Ureter (tissue), 1 donor: ENCODE measurements at regions not wholly inside any gene's neighbourhood (a gene's known extent, or its start where the extent isn't known, plus 50 kb on each side); places are given as distances from the start of the nearest gene placed in this dataset.

Experiments used
- DNase-seq: peaks from one replicate; pipeline ENCODE4 v3.0.0-alpha.2; 2020; ENCODE audit warnings: low spot score
- donor health status: DM: yes; HTN: yes; CAD: no.

DNA sequence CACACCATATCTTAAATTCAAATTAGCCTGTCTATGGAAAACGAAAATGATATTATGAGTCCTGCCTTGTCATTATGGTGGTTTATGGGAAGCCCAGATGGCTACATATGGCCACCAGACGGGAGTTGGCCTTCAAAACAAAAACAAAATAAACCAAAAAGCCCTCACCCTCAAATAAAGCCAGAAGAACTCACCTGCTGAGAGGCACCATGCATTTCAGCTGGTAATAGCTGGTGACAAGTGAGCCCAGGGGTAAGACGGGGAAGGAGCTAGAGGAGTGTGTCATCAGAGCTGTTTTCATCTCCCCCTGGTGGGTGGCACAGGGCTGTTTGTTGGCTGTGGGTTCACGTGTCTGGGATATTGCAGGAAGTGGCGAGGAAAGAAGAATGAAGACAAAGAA is 152.9 kb downstream of the EFNB2 start:
- DNase-seq = no peak

DNA sequence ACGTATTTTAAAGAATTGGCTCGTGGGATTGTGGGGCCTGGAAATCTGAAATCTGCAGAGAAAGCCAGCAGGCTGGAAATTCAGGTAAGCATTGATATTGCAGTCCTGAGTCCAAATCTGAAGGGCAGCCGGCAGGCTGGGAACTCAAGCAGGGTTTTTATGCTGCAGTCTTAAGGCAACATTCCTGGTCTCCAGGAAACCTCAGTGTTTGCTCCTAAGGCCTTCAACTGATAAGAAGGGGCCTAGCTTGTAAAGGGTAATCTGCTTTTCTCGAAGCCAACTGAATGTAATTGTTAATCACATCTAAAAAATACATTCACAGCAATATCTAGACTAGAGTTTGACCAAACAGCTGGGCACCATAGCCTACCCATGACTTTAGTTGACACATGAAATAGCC is 154.4 kb downstream of the EFNB2 start:
- DNase-seq = no peak

DNA sequence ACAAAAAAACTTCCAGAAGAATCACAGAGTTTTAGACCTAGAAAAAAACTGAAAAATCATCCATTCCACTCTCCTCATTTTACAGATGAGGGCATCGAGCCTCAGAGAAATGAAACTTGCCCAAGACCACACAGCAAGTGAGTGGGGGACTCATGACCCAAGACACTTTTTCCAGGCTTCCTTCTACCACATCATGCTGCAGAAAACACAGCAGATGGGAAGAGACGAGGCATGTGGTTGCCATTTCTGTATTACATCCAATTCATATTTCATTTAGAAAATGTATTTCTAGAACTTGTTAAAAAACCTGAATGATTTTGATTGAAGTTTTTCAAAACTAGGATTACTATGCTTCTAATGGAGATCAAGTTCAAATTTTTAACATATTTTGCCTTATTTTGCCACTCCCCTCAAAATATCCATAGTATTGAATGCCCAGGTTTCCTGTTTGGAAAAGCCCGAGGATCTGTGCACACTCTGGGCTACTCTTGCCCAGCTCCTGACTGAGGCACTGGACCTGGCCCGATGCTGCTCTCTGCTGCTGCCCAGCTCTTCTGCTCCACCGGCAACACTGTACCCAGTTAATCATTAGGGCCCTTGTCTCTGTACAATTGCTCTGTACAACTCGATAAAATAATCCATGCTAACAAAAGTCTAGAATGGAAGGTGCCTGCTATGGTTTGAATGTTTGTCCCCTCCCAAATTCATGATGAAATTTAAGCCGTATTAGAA is 157.4 kb downstream of the EFNB2 start:
- DNase-seq = no peak

DNA sequence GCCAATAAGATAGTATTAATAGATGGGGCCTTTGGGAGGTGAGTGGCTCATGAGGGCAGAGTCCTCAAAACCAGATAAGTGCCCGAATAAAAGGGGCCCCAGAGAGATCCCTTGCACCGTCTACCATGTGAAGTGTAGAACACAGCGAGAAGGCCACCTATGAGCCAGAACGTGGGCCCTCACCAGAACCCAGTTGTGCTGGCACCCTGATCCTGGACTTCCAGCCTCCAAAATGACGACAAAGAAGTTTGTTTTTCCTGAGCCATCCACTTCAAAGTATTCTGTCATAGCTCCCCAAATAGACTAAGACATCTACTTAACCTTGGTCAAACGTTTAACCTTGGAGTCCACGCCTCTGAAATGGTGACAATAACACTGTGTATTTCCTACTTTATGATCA is 158.1 kb downstream of the EFNB2 start:
- no peak for DNase-seq

- no peak for DNase-seq
These were observed 158.9 kb downstream of the EFNB2 start for GRCh38 chr13:106376401-106377112.

DNA sequence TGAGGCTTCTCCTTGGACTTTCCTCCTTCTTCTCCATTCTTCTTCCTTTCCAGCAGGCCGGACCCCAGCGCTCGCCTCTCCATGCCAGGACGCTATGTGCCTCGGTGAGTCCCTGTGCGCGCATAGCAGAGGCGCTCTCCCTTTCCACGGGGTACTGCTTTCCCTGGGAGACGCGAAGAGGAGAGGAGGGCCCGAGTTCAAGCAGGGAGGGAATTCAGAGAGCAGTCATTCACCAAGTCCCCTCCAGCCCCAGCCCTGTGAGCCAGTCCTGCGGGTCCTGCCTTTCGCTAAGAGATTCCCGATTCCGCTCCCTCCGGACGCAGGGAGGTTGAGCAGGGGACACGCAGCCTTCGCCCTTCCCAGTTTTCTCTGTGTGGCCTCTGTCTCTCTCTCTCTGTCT is 160.4 kb downstream of the EFNB2 start:
- DNase-seq = no peak

- no peak for DNase-seq
These were observed 160.8 kb downstream of the EFNB2 start for GRCh38 chr13:106374631-106375030.

GRCh38 chr13:106373989-106374572 is 161.4 kb downstream of the EFNB2 start:
- DNase-seq = no peak

- DNase-seq = no peak
These were observed 162.0 kb downstream of the EFNB2 start for GRCh38 chr13:106373304-106373988.

DNA sequence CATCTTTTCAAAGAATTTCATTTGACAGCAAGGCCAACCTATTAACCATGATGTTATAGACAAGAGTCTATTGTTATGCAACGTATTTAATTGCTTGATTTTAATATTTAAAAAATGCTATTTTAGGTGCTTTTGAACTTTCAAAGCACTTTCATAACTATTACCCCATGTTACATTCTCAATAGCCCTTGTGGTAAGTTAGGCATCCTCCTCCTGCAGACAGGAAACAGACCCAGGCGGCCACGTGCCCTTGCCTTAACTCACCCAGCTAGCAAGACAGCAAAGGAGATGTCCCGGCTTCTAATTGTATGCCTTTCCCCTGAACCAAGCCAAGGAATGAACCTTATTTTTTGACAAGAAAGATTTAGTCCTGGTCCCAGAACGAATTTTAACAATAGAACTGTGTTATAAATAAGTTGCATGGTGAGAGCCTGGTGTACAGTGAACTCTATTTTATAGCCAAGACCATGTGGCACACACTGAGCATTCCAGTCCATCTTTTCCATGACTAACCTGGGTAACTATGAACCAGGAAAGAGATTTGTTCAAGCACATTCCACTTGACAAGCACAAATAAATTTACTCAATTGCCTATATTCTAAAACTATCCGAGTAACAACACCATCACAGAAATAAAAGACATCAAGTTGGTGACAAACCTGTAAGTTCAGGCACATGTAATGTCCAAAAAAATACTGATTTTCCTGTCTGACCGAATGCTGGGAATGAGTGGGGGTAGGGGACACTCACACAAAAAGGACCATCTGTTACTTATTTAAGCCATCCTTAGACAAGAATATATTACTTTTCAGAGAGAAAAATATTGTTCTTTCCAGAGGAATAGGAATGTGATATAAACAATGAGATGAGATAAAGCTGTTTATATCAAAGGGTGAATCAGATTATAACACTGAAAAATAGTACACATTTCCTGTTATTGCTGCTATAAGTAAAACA is 163.0 kb downstream of the EFNB2 start:
- no peak for DNase-seq

GRCh38 chr13:106371024-106371423 is 164.4 kb downstream of the EFNB2 start:
- no peak for DNase-seq

GRCh38 chr13:106369858-106370257 is 165.6 kb downstream of the EFNB2 start:
- DNase-seq = no peak

- DNase-seq = no peak
These were observed 166.4 kb downstream of the EFNB2 start for GRCh38 chr13:106369091-106369490.

DNA sequence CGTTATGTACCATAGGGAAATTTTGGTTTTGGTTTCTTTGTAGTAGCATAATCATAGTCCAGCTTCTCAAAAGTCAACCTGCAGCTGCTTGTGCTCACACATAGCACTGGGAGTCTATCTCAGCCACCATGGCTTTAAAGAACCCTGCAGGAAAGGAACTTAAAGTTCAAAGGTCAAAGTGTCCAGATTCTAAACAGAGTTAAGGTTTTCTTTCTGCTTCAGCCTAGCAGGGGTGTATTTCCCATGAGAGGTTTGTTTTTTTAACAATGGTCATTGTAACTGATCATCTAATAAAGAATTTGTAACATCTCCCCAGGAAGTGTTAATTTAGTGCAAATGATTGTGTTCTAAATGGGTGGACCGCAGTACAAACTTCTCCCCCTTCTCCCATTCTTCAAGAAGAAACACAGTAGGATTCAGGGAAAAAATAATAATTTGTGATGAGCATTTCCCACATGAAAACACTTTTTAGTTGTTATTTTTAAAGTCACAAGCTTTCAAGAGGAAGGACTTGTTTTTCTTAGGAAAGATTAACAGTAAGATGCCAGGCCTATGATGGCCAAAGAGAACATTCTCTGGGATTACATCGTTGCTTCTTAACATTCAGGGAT is 168.0 kb downstream of the EFNB2 start:
- no peak for DNase-seq

DNA sequence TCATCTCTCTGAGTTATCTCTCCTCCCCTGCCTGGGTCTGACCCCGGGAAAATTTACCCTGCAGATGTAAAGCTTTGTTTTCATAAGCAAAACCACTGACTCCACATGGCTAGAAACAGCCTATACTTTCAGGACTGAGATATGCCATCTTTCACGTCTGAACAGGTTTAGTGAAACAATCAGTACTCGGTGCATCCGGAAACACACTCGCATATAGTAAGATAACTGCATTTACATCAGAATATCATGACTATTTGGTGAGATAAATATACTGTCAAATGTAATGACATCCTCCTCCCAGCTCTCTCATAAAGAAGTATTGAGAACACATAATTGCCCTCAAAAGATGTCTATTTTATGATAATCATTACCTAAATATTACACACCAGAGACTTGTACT is 172.8 kb downstream of the EFNB2 start:
- DNase-seq = no peak

GRCh38 chr13:106361621-106362020 is 173.8 kb downstream of the EFNB2 start:
- DNase-seq = no peak

DNA sequence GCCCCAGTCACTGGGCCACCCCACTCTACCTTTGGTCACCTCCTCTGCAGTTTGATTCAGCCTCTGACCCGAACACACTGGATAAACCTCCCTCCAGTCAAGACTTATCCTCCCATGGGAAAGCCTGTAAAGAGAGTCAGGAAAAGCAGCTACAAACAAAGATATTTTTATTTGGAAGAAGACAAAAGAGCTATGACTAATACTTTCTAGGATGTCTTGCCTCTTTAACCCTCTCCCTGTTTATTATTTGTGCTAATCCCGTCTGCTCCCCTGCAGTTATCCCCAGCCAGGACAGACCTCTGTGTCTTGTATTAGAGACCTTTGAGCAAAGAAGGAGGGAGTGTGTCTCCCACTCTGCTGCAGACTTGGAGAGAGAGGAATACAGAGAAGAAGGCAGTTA is 178.3 kb downstream of the EFNB2 start:
- no peak for DNase-seq

GRCh38 chr13:106355866-106356265 is 179.6 kb downstream of the EFNB2 start:
- DNase-seq = no peak

DNA sequence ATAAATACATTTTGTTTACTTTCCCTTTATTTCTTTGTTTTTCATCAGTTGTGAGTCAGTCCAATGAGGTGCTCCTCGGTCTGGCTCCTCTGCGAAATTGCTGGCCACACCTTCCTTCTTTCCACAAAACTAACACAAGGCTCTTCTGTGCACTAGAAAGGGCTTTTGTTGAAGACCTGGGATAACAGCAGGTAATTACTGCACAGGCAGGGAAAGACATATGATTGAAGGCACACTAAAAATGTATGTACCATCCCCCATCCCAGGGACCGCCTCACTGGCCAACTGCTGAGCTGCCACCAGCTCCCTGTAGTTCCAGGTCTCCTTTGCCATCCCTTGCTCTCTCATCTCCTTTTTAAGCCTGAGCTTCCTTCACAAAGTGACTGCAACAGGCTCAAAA is 180.5 kb downstream of the EFNB2 start:
- DNase-seq = no peak

DNA sequence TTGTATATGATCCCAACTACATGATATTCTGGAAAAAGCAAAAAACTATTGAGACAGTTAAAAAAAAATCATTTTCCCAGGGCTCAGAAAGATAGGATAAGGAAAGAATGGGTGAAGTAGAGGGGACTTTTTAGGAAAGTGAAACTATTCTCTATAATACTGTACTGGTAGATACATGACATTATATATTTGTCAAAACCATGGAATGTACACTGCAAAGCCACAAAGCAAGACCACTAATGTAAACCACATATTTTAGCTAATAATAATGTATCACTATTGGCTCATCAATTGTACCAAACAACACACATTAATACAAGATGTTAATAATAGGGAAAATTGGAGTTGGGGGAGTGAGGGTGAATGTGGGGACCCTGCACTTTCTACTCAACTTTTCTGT is 182.6 kb downstream of the EFNB2 start:
- no peak for DNase-seq

GRCh38 chr13:106351251-106351650 is 184.2 kb downstream of the EFNB2 start:
- no peak for DNase-seq
